Ovary (tissue), 3 donors: ENCODE measurements at regions not wholly inside any gene's neighbourhood (a gene's known extent, or its start where the extent isn't known, plus 50 kb on each side); places are given as distances from the start of the nearest gene placed in this dataset.

Experiments
- EP300 ChIP-seq: sonication (generic); formaldehyde crosslinking; IDR thresholded peaks from one replicate; pipeline ENCODE4 v1.6.1; 2017; ENCODE audit warnings: antibody characterized with exemption
- POLR2A ChIP-seq: fragments of 450-650 bp; IDR thresholded peaks from one replicate; pipeline ENCODE4 v1.6.1; 2017; ENCODE audit warnings: antibody characterized with exemption, mild to moderate bottlenecking, moderate library complexity
- TF ChIP-seq, protein P1 (sequence below), 3 donors: fragments of 450-650 bp in 2 of 3; fragments of 200-600 bp in 1 of 3; IDR thresholded peaks; one replicate each; pipeline versions ENCODE4 v1.5.1 to v1.8.0; 2016 to 2022; ENCODE audit warnings: antibody characterized with exemption in 3 of 3, mild to moderate bottlenecking in 1 of 3
- donor health status: DM: no; HTN: no; CAD: no.

DNA sequence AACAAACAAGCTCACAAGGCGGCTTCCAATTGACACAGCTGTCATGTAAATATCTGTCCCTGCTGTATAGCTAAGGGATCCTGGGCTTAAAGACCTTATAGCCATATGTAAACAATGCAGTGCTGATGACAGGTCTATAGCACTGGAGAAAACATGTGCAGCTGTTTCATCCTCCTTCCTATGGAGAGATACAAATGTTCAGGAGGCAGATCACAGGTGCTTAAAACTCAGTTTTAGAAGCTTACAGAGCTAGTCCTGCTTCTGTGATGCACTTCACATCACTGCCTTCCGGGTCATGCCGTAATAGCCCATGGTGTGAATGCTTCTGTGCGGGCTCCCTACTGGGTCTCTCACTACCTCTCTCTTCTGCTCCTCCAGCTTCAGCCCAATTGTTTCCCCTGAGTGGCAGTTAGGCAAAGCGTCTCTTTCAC lies 262.4 kb upstream of the CHST9 start:
- TF ChIP-seq, protein P1, sequence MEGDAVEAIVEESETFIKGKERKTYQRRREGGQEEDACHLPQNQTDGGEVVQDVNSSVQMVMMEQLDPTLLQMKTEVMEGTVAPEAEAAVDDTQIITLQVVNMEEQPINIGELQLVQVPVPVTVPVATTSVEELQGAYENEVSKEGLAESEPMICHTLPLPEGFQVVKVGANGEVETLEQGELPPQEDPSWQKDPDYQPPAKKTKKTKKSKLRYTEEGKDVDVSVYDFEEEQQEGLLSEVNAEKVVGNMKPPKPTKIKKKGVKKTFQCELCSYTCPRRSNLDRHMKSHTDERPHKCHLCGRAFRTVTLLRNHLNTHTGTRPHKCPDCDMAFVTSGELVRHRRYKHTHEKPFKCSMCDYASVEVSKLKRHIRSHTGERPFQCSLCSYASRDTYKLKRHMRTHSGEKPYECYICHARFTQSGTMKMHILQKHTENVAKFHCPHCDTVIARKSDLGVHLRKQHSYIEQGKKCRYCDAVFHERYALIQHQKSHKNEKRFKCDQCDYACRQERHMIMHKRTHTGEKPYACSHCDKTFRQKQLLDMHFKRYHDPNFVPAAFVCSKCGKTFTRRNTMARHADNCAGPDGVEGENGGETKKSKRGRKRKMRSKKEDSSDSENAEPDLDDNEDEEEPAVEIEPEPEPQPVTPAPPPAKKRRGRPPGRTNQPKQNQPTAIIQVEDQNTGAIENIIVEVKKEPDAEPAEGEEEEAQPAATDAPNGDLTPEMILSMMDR (IDR thresholded peaks at IDR 0.05), result no peak
- TF ChIP-seq POLR2A (no peak), EP300 (no peak)
